ENCODE measurements at regions not wholly inside any gene's neighbourhood (a gene's known extent, or its start where the extent isn't known, plus 50 kb on each side); places are given as distances from the start of the nearest gene placed in this dataset.

DNA sequence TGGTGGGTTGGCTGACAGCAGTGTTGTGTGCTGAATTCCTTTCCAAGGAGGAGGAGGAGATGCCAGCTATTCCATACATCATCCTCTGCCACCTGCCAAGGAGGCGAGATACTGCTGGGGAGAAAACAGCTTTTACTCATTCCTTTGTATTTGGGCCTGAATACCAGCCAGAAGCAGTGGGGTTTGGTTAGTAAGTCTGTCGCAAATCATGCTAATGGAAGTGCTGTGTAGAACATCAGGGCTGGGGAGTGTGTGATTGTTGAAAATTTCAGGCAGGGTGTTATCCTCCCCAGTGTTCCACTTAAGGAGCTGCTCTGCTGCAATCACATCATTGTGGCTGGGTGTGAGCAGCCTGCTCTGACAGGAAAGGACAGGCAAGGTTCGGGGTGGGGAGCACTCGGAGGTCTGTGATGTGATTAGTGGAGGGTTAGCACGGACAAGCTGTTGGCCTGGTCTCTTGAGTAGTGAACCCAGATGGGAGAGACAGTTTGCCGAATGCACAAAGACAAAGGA lies 128.2 kb upstream of the DLX2 start:
- peak overlapping the region; percentile 36 for H3K27ac Mint-ChIP-seq (ENCODE audit: low read depth, unreplicated experiment)
- peaks cover 52% of the 10 kb centered on the region for H3K4me1 Mint-ChIP-seq (ENCODE audit: insufficient read depth, unreplicated experiment)
- H3K36me3 Mint-ChIP-seq (ENCODE audit: insufficient read depth, unreplicated experiment) = no peaks in the 10 kb centered on the region
- CTCF ChIA-PET = interaction anchor here (0.7 to 8.7 kb wide), 13 partner anchors 13 to 461 kb away, joined by 3 to 54 read pairs (median 4); no protein-coding TSS in a partner anchor
- BruUV-seq (replicated peaks) = no TSS peak
- H3K27me3 Mint-ChIP-seq (ENCODE audit: insufficient read depth, unreplicated experiment) = no peaks in the 10 kb centered on the region
- TF ChIP-seq, protein P1, sequence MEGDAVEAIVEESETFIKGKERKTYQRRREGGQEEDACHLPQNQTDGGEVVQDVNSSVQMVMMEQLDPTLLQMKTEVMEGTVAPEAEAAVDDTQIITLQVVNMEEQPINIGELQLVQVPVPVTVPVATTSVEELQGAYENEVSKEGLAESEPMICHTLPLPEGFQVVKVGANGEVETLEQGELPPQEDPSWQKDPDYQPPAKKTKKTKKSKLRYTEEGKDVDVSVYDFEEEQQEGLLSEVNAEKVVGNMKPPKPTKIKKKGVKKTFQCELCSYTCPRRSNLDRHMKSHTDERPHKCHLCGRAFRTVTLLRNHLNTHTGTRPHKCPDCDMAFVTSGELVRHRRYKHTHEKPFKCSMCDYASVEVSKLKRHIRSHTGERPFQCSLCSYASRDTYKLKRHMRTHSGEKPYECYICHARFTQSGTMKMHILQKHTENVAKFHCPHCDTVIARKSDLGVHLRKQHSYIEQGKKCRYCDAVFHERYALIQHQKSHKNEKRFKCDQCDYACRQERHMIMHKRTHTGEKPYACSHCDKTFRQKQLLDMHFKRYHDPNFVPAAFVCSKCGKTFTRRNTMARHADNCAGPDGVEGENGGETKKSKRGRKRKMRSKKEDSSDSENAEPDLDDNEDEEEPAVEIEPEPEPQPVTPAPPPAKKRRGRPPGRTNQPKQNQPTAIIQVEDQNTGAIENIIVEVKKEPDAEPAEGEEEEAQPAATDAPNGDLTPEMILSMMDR (IDR thresholded peaks at IDR 0.05; ENCODE audit: unreplicated experiment) = no peak
- H3K4me3 Mint-ChIP-seq (ENCODE audit: unreplicated experiment) = no peak overlapping the region
- POLR2A ChIA-PET = interaction anchor here (0.5 to 9.5 kb wide), 31 partner anchors 10 to 707 kb away, joined by 3 to 245 read pairs (median 12); partner anchors contain the start of gene ITGA6
- intact Hi-C loops (cut with micrococcal nuclease) = loop anchor here (5.0 kb wide), 1 partner anchor 51 kb away; no protein-coding TSS in a partner anchor
- no peaks in the 10 kb centered on the region for H3K9me3 Mint-ChIP-seq (ENCODE audit: unreplicated experiment)
- peak; percentile 72 for DNase-seq (ENCODE audit: unreplicated experiment)

DNA sequence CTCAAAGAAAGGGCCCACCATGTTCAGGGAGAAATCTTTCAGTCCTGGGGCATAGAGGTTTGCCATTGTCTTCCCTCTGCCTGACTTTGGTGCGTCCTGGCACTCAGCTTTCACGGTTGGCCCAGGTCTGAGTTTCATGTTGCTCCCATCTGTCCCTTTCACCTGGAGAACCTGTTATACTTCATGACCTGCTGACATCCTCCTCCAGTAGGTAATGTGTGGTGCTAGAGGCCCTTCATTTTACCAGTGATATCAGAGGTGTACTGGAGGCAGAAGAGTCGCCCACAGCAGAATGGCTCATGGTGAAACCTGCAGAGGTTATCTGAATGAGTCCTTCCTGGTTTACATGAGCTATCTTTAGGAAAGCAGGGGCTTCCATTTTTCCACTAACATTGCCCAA lies 128.8 kb upstream of the DLX2 start:
- POLR2A ChIA-PET = interaction anchor here (0.5 to 9.5 kb wide), 33 partner anchors 10 to 707 kb away, joined by 3 to 245 read pairs (median 10); partner anchors contain the start of gene ITGA6
- BruUV-seq (replicated peaks) = no TSS peak
- no peaks in the 10 kb centered on the region for H3K27me3 Mint-ChIP-seq (ENCODE audit: insufficient read depth, unreplicated experiment)
- H3K4me3 Mint-ChIP-seq (ENCODE audit: unreplicated experiment) = no peak overlapping the region
- TF ChIP-seq, protein P1 (IDR thresholded peaks at IDR 0.05; ENCODE audit: unreplicated experiment) = no peak
- intact Hi-C loops (cut with micrococcal nuclease) = loop anchor here (5.0 kb wide), 1 partner anchor 51 kb away; no protein-coding TSS in a partner anchor
- DNase-seq (ENCODE audit: unreplicated experiment) = no peak
- CTCF ChIA-PET = interaction anchor here (0.7 to 8.7 kb wide), 15 partner anchors 10 to 816 kb away, joined by 3 to 54 read pairs (median 4); no protein-coding TSS in a partner anchor
- H3K9me3 Mint-ChIP-seq (ENCODE audit: unreplicated experiment) = no peaks in the 10 kb centered on the region
- H3K27ac Mint-ChIP-seq (ENCODE audit: low read depth, unreplicated experiment) = peak overlapping the region; percentile 36
- H3K4me1 Mint-ChIP-seq (ENCODE audit: insufficient read depth, unreplicated experiment) = peaks cover 46% of the 10 kb centered on the region
- H3K36me3 Mint-ChIP-seq (ENCODE audit: insufficient read depth, unreplicated experiment) = no peaks in the 10 kb centered on the region

GRCh38 chr2:172232708-172233396 lies 130.2 kb upstream of the DLX2 start:
- H3K36me3 Mint-ChIP-seq (ENCODE audit: insufficient read depth, unreplicated experiment) = peaks cover 2% of the 10 kb centered on the region
- H3K9me3 Mint-ChIP-seq (ENCODE audit: unreplicated experiment) = no peaks in the 10 kb centered on the region
- ChIA-PET CTCF (interaction anchor here (0.6 to 8.7 kb wide), 7 partner anchors 16 to 229 kb away, joined by 3 to 54 read pairs (median 20); no protein-coding TSS in a partner anchor), POLR2A (interaction anchor here (0.6 to 9.5 kb wide), 24 partner anchors 9 to 300 kb away, joined by 3 to 245 read pairs (median 32); partner anchors contain the start of gene ITGA6)
- no peak for DNase-seq (ENCODE audit: unreplicated experiment)
- BruUV-seq (replicated peaks) = no TSS peak
- intact Hi-C loops (cut with micrococcal nuclease) = loop anchor here (5.0 kb wide), 1 partner anchor 49 kb away; no protein-coding TSS in a partner anchor
- TF ChIP-seq, protein P1 (IDR thresholded peaks at IDR 0.05; ENCODE audit: unreplicated experiment) = no peak
- no peak overlapping the region for H3K4me3 Mint-ChIP-seq (ENCODE audit: unreplicated experiment)
- H3K27me3 Mint-ChIP-seq (ENCODE audit: insufficient read depth, unreplicated experiment) = no peaks in the 10 kb centered on the region
- H3K4me1 Mint-ChIP-seq (ENCODE audit: insufficient read depth, unreplicated experiment) = peaks cover 44% of the 10 kb centered on the region
- H3K27ac Mint-ChIP-seq (ENCODE audit: low read depth, unreplicated experiment) = peak overlapping the region; percentile 36

Measured in MCF 10A (cell line).